B cell (primary cell): ENCODE measurements at regions not wholly inside any gene's neighbourhood (a gene's known extent, or its start where the extent isn't known, plus 50 kb on each side); places are given as distances from the start of the nearest gene placed in this dataset.

ENCODE experiments used
- ATAC-seq: fragments of 200-7000 bp; cut with Tn5 transposase; one replicate; pipeline ENCODE4 v1.10.0; 2021; ENCODE audit warnings: low read depth, mild to moderate bottlenecking, moderate number of reproducible peaks, moderate library complexity
- CTCF ChIA-PET: fragments of 350-600 bp; sonication (Branson Sonifier 250); formaldehyde crosslinking; loops from one replicate; lab custom pipeline; 2021; ENCODE audit warnings: antibody characterized with exemption, inconsistent platforms; lab: Charles Lee
- POLR2A ChIA-PET: fragments of 350-600 bp; sonication (Branson Sonifier 250); formaldehyde crosslinking; loops from one replicate; lab custom pipeline; 2021; ENCODE audit warnings: antibody characterized with exemption; lab: Charles Lee
- DNase-seq: peaks from one replicate; pipeline ENCODE4 v3.0.0; 2013
- H2AFZ ChIP-seq: 2 replicates; pipeline ENCODE4 v1.6.1; 2012; ENCODE audit warnings: mild to moderate bottlenecking, low read depth, low read length; ENCODE audit not compliant: insufficient read depth, poor library complexity, severe bottlenecking
- H3K27ac ChIP-seq, 2 donors: 1 replicate in 1 of 2; 2 replicates in 1 of 2; pipeline ENCODE4 v1.5.1; 2012 to 2013; ENCODE audit warnings: low read length in 2 of 2, mild to moderate bottlenecking in 2 of 2, moderate library complexity in 1 of 2
- H3K27me3 ChIP-seq, 4 experiments: fragments of 200-600 bp in 1 of 4; sonication (generic) in 1 of 4; replicated peaks in 1 of 4; 1 replicate in 2 of 4; 2 replicates in 2 of 4; pipeline versions ENCODE4 v1.6.1 to v1.7.0; 2013 to 2016; ENCODE audit warnings: low read length in 3 of 4, mild to moderate bottlenecking in 2 of 4, mixed read lengths in 1 of 4, moderate library complexity in 1 of 4; ENCODE audit not compliant: insufficient read depth in 4 of 4, control insufficient read depth in 3 of 4; ENCODE audit errors: control extremely low read depth in 1 of 4
- H3K36me3 ChIP-seq, 2 experiments: replicated peaks in 1 of 2; 1 replicate in 1 of 2; 2 replicates in 1 of 2; pipeline versions ENCODE4 v1.6.1 to v1.7.1; 2013; ENCODE audit warnings: low read length in 1 of 2; ENCODE audit not compliant: insufficient read depth in 2 of 2, control insufficient read depth in 1 of 2; ENCODE audit errors: control extremely low read depth in 1 of 2, extremely low read depth in 1 of 2
- H3K4me1 ChIP-seq, 2 donors: fragments of 200-600 bp in 1 of 2; sonication (generic) in 1 of 2; 1 replicate in 1 of 2; 2 replicates in 1 of 2; pipeline versions ENCODE4 v1.5.1 to v1.6.1; 2013 to 2017; ENCODE audit warnings: low read length in 2 of 2; ENCODE audit not compliant: control insufficient read depth in 2 of 2, insufficient read depth in 2 of 2
- H3K4me2 ChIP-seq: replicated peaks from 2 replicates; pipeline ENCODE3; 2012; ENCODE audit warnings: mild to moderate bottlenecking, low read depth, low read length; ENCODE audit not compliant: poor library complexity, severe bottlenecking
- H3K4me3 ChIP-seq, 5 experiments: fragments of 200-600 bp in 1 of 5; sonication (generic) in 1 of 5; 1 replicate in 3 of 5; 2 replicates in 2 of 5; pipeline versions ENCODE4 v1.5.1 to v1.7.0; 2011 to 2016; ENCODE audit warnings: low read length in 4 of 5, mild to moderate bottlenecking in 4 of 5, low read depth in 2 of 5, control low read depth in 1 of 5, moderate library complexity in 1 of 5; ENCODE audit not compliant: insufficient read depth in 1 of 5; ENCODE audit errors: control extremely low read depth in 1 of 5, extremely low read depth in 1 of 5
- H3K79me2 ChIP-seq: fragments of 200-600 bp; sonication (generic); one replicate; pipeline ENCODE4 v1.6.0; 2016; ENCODE audit warnings: low read length; ENCODE audit not compliant: control insufficient read depth, insufficient read depth
- H3K9ac ChIP-seq: fragments of 200-600 bp; sonication (generic); 2 replicates; pipeline ENCODE4 v1.6.1; 2017; ENCODE audit warnings: mild to moderate bottlenecking, low read length, moderate library complexity
- H3K9me3 ChIP-seq, 3 donors: one replicate each; pipeline versions ENCODE4 v1.6.1 to v1.7.1; 2013; ENCODE audit warnings: low read length in 2 of 3; ENCODE audit not compliant: control insufficient read depth in 2 of 3, insufficient read depth in 1 of 3; ENCODE audit errors: control extremely low read depth in 1 of 3
- H4K20me1 ChIP-seq: 2 replicates; pipeline ENCODE4 v1.6.0; 2012; ENCODE audit warnings: mild to moderate bottlenecking, low read length; ENCODE audit not compliant: insufficient read depth, control insufficient read depth, poor library complexity, severe bottlenecking
- H3K27ac Mint-ChIP-seq: one replicate; pipeline ENCODE4 v1.8.0; 2021; ENCODE audit warnings: mixed read lengths
- H3K27me3 Mint-ChIP-seq: one replicate; pipeline ENCODE4 v1.8.0; 2021; ENCODE audit warnings: mixed read lengths
- H3K4me1 Mint-ChIP-seq: one replicate; pipeline ENCODE4 v1.8.0; 2021; ENCODE audit warnings: mixed read lengths
- H3K4me3 Mint-ChIP-seq: one replicate; pipeline ENCODE4 v1.8.0; 2021; ENCODE audit warnings: mixed read lengths
- H3K9me3 Mint-ChIP-seq: one replicate; pipeline ENCODE4 v1.8.0; 2022; ENCODE audit warnings: mixed read lengths; ENCODE audit not compliant: insufficient read depth
- EZH2 ChIP-seq: IDR thresholded peaks from 2 replicates; pipeline ENCODE4 v1.6.1; 2012; ENCODE audit warnings: borderline replicate concordance, low read depth, mild to moderate bottlenecking, moderate library complexity, low read length; ENCODE audit not compliant: insufficient read depth, poor library complexity, severe bottlenecking
- WGBS: methylation state at CpG from one replicate; pipeline ENCODE4 v1.1.5; 2013; ENCODE audit warnings: missing lambda C conversion rate; ENCODE audit not compliant: insufficient coverage; 5-methylcytosine and 5-hydroxymethylcytosine counted together
- intact Hi-C: fragments of 100-400 bp; cut with micrococcal nuclease; formaldehyde crosslinking; loops from one replicate; pipeline ENCODE4 v1.10.0; 2022
- TF ChIP-seq, protein P1 (sequence below): fragments of 200-600 bp; IDR thresholded peaks from one replicate; pipeline ENCODE4 v1.8.0; 2022; ENCODE audit warnings: antibody characterized with exemption, mild to moderate bottlenecking

DNA sequence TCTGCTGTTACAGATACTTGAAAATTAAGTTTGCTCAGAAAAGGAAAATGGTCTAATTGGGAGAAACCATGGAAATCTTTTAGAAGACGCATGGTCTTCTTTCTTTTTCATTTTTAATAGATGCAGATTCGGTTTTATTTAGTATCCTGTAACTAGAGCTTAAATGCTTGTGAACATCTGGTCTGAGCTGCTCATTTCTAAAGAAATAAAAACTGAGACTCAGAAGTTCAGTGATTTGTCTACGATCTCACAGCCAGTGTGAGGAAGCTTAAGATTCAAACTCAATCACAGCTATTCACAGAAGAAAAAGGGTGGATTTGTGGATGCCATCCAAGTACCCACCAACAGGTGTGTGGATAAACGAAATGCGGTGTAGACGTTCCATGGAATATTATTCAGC lies 80.0 kb upstream of the TIAM1 start:
- WGBS: no CpG with 5 or more reads among the region's 6 CpGs
- no peaks in the 10 kb centered on the region for H3K79me2 ChIP-seq
- no peaks in the 10 kb centered on the region for H3K36me3 ChIP-seq
- POLR2A ChIA-PET: no interaction called here
- H3K4me1 Mint-ChIP-seq: no peaks in the 10 kb centered on the region
- ATAC-seq (no peak), DNase-seq (no peak)
- no peak overlapping the region for H3K27ac ChIP-seq
- no peak overlapping the region for H3K9ac ChIP-seq
- H3K4me2 ChIP-seq: no peak overlapping the region
- H3K9me3 ChIP-seq: peaks cover 0 to 3% (median 0%) of the 10 kb centered on the region in 3 donors
- no peak overlapping the region for H3K4me3 ChIP-seq
- H3K27me3 ChIP-seq: no peaks in the 10 kb centered on the region
- CTCF ChIA-PET: no interaction called here
- H4K20me1 ChIP-seq: no peaks in the 10 kb centered on the region
- no peak overlapping the region for H3K4me3 Mint-ChIP-seq
- TF ChIP-seq, protein P1, sequence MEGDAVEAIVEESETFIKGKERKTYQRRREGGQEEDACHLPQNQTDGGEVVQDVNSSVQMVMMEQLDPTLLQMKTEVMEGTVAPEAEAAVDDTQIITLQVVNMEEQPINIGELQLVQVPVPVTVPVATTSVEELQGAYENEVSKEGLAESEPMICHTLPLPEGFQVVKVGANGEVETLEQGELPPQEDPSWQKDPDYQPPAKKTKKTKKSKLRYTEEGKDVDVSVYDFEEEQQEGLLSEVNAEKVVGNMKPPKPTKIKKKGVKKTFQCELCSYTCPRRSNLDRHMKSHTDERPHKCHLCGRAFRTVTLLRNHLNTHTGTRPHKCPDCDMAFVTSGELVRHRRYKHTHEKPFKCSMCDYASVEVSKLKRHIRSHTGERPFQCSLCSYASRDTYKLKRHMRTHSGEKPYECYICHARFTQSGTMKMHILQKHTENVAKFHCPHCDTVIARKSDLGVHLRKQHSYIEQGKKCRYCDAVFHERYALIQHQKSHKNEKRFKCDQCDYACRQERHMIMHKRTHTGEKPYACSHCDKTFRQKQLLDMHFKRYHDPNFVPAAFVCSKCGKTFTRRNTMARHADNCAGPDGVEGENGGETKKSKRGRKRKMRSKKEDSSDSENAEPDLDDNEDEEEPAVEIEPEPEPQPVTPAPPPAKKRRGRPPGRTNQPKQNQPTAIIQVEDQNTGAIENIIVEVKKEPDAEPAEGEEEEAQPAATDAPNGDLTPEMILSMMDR: no peak
- TF ChIP-seq EZH2: no peak
- intact Hi-C loops: no loop called here
- no peak overlapping the region for H2AFZ ChIP-seq
- H3K4me1 ChIP-seq: no peaks in the 10 kb centered on the region
- H3K27ac Mint-ChIP-seq: no peak overlapping the region
- H3K27me3 Mint-ChIP-seq: no peaks in the 10 kb centered on the region
- H3K9me3 Mint-ChIP-seq: no peaks in the 10 kb centered on the region

DNA sequence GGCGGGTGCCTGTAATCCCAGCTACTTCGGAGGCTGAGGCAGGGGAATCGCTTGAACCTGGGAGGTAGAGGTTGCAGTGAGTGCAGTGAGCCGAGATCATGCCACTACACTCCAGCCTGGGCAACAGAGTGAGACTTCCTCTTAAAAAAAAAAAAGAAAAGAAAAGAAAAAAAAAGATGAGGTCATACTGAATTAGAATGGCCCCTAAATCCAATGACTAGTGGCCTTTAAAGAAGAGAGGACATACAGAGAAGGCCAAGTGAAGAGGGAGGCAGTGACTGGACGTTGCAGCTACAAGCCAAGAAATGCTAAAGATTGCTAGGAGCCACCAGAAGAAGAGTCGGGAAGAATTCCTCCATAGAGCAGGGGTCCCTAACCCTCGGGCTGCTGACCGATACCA lies 76.9 kb upstream of the TIAM1 start:
- Histone ChIP-seq H2AFZ (no peak overlapping the region), H3K4me2 (no peak overlapping the region), H3K79me2 (no peaks in the 10 kb centered on the region), H4K20me1 (no peaks in the 10 kb centered on the region), H3K9ac (no peak overlapping the region), H3K36me3 (no peaks in the 10 kb centered on the region), H3K4me3 (no peak overlapping the region), H3K9me3 (peaks cover 0 to 6% (median 0%) of the 10 kb centered on the region in 3 donors), H3K4me1 (no peaks in the 10 kb centered on the region), H3K27me3 (no peaks in the 10 kb centered on the region), H3K27ac (no peak overlapping the region)
- H3K9me3 Mint-ChIP-seq: no peaks in the 10 kb centered on the region
- no peaks in the 10 kb centered on the region for H3K27me3 Mint-ChIP-seq
- intact Hi-C loops: no loop called here
- DNase-seq: no peak
- WGBS: 99% methylated on average over 5 of the region's 8 CpGs
- H3K27ac Mint-ChIP-seq: no peak overlapping the region
- H3K4me1 Mint-ChIP-seq: no peaks in the 10 kb centered on the region
- TF ChIP-seq EZH2: no peak
- TF ChIP-seq, protein P1: no peak
- no peak for ATAC-seq
- ChIA-PET CTCF (no interaction called here), POLR2A (no interaction called here)
- H3K4me3 Mint-ChIP-seq: no peak overlapping the region
